ENCODE measurements at regions not wholly inside any gene's neighbourhood (a gene's known extent, or its start where the extent isn't known, plus 50 kb on each side); places are given as distances from the start of the nearest gene placed in this dataset.

DNA sequence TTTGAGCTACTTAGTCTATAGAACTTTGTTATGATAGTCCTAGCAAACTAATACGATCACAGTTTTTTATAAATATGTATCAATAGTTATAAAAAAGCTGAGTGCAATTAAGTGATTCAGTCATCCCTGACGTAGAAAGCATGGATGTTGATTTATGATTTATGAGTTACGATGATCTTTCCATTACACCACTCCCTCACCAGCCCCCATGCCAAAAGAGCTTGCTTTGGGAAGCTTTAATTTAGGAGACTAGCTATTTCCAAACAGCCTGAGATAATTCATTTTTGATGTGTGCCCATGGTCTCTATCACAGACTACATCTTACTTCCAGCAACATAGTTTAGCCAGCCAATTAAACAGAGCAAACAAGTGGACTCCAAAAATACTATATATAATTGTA lies 256.8 kb downstream of the GABRG2 start:
- no peak for DNase-seq (ENCODE audit: low read depth, low spot score)
- H3K27me3 ChIP-seq (ENCODE audit: control insufficient read depth in 2 of 2, insufficient read depth in 2 of 2, low read length in 2 of 2) = no peaks in the 10 kb centered on the region
- no peaks in the 10 kb centered on the region for H4K20me1 ChIP-seq (replicated peaks; ENCODE audit: control insufficient read depth, extremely low read depth, insufficient read depth, low read length)
- no peak overlapping the region for H2AFZ ChIP-seq (ENCODE audit: low read depth, low read length)
- no peak for FAIRE-seq
- POLR2A ChIA-PET = no interaction called here
- CTCF ChIA-PET = no interaction called here
- no TSS peak for BruUV-seq (replicated peaks)
- H3K4me1 ChIP-seq (ENCODE audit: control insufficient read depth, extremely low read depth, insufficient read depth, low read length) = no peaks in the 10 kb centered on the region
- no peaks in the 10 kb centered on the region for H3K9me1 ChIP-seq (replicated peaks; ENCODE audit: control insufficient read depth, extremely low read depth, insufficient read depth, low read length)
- peaks cover 2% of the 10 kb centered on the region for H3K9me3 ChIP-seq (replicated peaks; ENCODE audit: control insufficient read depth, insufficient read depth, low read length)
- dilution Hi-C loops (cut with MboI; ENCODE audit: extremely low pct_ligation_motif_present, low sequenced_read_pairs) (no loop called here), intact Hi-C loops (cut with micrococcal nuclease) (no loop called here)
- no peak overlapping the region for H3K9ac ChIP-seq (replicated peaks; ENCODE audit: extremely low read depth, insufficient read depth, low read length)
- H3K27ac ChIP-seq (ENCODE audit: insufficient read depth, low read depth, low read length) = no peak overlapping the region
- H3K79me2 ChIP-seq (ENCODE audit: control insufficient read depth, insufficient read depth, low read length) = no peaks in the 10 kb centered on the region
- H3K4me3 ChIP-seq (replicated peaks in 1 of 3; ENCODE audit: insufficient read depth in 1 of 3, low read depth in 1 of 3, low read length in 3 of 3) = no peak overlapping the region
- no peak overlapping the region for H3K4me2 ChIP-seq (ENCODE audit: insufficient read depth, low read length)
- H3K36me3 ChIP-seq (ENCODE audit: control insufficient read depth in 2 of 2, extremely low read depth in 1 of 2, insufficient read depth in 2 of 2, low read length in 2 of 2) = no peaks in the 10 kb centered on the region
- TF ChIP-seq EZH2 (IDR thresholded peaks at IDR 0.05; ENCODE audit: borderline replicate concordance, low read depth, low read length, severe bottlenecking) = no peak
- no peak for TF ChIP-seq GATA2 (IDR thresholded peaks at IDR 0.05; ENCODE audit: insufficient read depth, insufficient read length, low read depth, low read length)
- no peak for TF ChIP-seq POLR2AphosphoS5 (IDR thresholded peaks at IDR 0.05; ENCODE audit: insufficient read depth, low read depth, low read length)
- TF ChIP-seq, protein P1, sequence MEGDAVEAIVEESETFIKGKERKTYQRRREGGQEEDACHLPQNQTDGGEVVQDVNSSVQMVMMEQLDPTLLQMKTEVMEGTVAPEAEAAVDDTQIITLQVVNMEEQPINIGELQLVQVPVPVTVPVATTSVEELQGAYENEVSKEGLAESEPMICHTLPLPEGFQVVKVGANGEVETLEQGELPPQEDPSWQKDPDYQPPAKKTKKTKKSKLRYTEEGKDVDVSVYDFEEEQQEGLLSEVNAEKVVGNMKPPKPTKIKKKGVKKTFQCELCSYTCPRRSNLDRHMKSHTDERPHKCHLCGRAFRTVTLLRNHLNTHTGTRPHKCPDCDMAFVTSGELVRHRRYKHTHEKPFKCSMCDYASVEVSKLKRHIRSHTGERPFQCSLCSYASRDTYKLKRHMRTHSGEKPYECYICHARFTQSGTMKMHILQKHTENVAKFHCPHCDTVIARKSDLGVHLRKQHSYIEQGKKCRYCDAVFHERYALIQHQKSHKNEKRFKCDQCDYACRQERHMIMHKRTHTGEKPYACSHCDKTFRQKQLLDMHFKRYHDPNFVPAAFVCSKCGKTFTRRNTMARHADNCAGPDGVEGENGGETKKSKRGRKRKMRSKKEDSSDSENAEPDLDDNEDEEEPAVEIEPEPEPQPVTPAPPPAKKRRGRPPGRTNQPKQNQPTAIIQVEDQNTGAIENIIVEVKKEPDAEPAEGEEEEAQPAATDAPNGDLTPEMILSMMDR (IDR thresholded peaks at IDR 0.05; ENCODE audit: extremely low read depth in 1 of 2, insufficient read depth in 1 of 2, low read depth in 1 of 2, low read length in 2 of 2) = no peak
- no peak for TF ChIP-seq MYC (IDR thresholded peaks at IDR 0.05; ENCODE audit: low read depth, low read length)

DNA sequence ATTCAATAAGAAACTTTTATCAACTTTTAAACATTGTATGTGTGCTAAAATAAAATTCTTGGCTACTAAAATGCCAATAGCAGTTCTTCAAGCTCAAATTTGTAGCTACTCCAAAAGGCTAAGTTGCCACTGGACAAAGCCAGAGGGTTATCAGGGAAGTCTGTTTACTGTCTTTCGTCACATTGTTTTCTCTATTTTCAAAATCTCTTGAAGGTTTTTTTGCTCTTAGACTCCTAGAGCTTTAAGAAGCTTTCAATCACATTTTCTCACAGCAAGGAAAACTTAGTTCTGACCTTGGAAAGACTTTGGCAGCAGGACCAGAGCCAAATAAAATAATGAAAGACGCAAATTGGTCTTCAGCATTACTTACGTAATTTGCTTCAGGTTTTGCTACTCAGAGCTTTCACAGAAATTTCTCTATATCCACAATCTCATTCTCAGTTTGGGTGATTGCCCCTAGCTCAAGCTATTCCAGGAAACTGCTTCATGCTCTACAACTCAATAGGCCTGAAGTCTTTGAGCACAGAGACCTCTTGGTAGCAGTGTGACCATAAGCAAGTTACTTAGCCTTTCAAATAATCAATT lies 257.7 kb downstream of the GABRG2 start:
- Histone ChIP-seq H3K9me1 (replicated peaks; ENCODE audit: control insufficient read depth, extremely low read depth, insufficient read depth, low read length) (no peaks in the 10 kb centered on the region), H3K79me2 (ENCODE audit: control insufficient read depth, insufficient read depth, low read length) (no peaks in the 10 kb centered on the region), H3K4me1 (ENCODE audit: control insufficient read depth, extremely low read depth, insufficient read depth, low read length) (no peaks in the 10 kb centered on the region), H4K20me1 (replicated peaks; ENCODE audit: control insufficient read depth, extremely low read depth, insufficient read depth, low read length) (no peaks in the 10 kb centered on the region), H3K4me2 (ENCODE audit: insufficient read depth, low read length) (no peak overlapping the region), H3K36me3 (ENCODE audit: control insufficient read depth in 2 of 2, extremely low read depth in 1 of 2, insufficient read depth in 2 of 2, low read length in 2 of 2) (no peaks in the 10 kb centered on the region), H3K4me3 (replicated peaks in 1 of 3; ENCODE audit: insufficient read depth in 1 of 3, low read depth in 1 of 3, low read length in 3 of 3) (no peak overlapping the region), H3K9me3 (replicated peaks; ENCODE audit: control insufficient read depth, insufficient read depth, low read length) (peaks cover 2% of the 10 kb centered on the region), H3K9ac (replicated peaks; ENCODE audit: extremely low read depth, insufficient read depth, low read length) (no peak overlapping the region), H3K27me3 (ENCODE audit: control insufficient read depth in 2 of 2, insufficient read depth in 2 of 2, low read length in 2 of 2) (no peaks in the 10 kb centered on the region), H3K27ac (ENCODE audit: insufficient read depth, low read depth, low read length) (no peak overlapping the region), H2AFZ (ENCODE audit: low read depth, low read length) (no peak overlapping the region)
- ChIA-PET CTCF (no interaction called here), POLR2A (no interaction called here)
- dilution Hi-C loops (cut with MboI; ENCODE audit: extremely low pct_ligation_motif_present, low sequenced_read_pairs) = no loop called here
- no TSS peak for BruUV-seq (replicated peaks)
- no peak for FAIRE-seq
- TF ChIP-seq MYC (IDR thresholded peaks at IDR 0.05; ENCODE audit: low read depth, low read length) (no peak), POLR2AphosphoS5 (IDR thresholded peaks at IDR 0.05; ENCODE audit: insufficient read depth, low read depth, low read length) (no peak)
- TF ChIP-seq, protein P1 (IDR thresholded peaks at IDR 0.05; ENCODE audit: extremely low read depth in 1 of 2, insufficient read depth in 1 of 2, low read depth in 1 of 2, low read length in 2 of 2) = no peak
- intact Hi-C loops (cut with micrococcal nuclease) = no loop called here
- DNase-seq (ENCODE audit: low read depth, low spot score) = no peak

Measured in endothelial cell of umbilical vein (primary cell).